Hindlimb muscle (tissue), 1 donor: ENCODE measurements at regions not wholly inside any gene's neighbourhood (a gene's known extent, or its start where the extent isn't known, plus 50 kb on each side); places are given as distances from the start of the nearest gene placed in this dataset.

Source experiments
- DNase-seq: peaks from one replicate; pipeline ENCODE4 v3.0.0-alpha.2; 2013

DNA sequence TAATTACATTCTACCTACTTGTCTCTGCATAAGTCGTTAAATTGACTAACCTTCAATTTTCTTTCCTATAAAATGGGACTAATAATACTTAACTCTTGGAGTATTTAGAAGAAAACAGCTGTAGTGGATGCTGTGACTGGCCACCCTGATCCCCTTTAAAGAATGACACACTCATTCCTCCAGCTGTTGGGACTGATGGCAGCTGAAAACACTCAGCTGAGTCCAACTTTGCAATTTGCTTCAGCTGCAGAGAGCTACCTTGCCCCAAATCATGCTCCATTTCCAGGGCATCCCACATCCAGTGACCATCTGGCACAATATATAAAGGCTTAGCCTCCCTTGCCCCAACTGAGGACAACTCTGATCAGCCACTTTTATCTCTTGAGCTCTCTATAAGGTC lies 89.1 kb downstream of the MID1IP1 start:
- no peak for DNase-seq

GRCh38 chrX:38890963-38891362 lies 89.7 kb downstream of the MID1IP1 start:
- DNase-seq = no peak

DNA sequence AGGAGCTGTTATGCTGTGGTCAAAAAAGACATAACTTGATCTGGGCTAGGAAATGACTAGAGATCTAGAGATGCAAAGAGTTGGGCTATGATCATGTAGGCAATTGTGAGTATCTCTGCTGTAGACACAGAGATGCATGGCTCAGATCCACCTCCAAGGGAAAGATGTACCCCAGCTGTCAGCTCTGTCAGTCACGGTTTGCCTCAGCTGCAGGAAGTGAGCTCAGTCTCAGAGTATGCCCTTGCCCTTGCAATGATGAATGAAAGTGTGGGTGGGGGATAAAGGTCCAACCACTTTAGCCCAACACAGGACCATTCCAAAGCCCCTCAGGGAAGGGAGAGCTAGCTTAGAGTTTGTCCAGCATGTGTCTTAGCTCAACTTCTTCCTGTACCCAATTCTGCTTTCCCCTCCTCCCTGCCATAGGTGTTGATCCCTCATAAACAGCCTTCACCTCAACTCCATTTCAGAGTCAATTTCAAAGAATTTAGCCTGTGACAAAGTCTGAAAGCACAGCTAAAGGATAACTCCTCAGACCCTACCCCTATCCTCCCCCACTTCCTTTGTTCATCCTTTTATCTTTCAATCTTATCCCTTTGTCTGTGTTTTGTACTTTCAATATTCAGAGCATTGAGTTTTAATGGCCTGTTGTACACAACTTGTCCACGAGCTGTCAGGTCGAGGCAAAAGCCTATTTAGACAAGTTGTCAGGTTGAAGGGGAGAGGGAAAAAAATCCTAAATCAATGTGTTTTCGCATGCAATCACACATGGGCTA lies 90.6 kb downstream of the MID1IP1 start:
- no peak for DNase-seq

DNA sequence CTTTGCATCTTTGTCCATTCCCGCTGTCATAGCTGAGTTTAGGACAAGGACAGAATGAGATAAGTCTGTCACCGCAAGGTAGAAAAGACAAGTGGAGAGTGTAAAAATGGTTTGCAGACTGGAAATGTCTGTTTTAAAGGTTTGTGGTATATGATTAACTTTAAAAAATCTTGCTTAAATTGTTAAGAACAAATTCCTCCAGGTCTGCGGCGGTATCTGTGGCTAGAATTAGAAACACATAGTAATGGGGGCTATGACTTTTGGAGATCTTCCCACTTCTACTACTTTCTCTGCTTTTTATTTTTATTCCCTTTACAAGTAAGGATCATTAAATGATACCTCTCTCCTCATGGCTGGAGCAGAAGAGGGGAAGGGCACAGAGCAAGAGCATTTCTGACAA lies 92.2 kb downstream of the MID1IP1 start:
- no peak for DNase-seq

- DNase-seq = no peak
Observed at GRCh38 chrX:38895775-38896174, 94.5 kb downstream of the MID1IP1 start.

DNA sequence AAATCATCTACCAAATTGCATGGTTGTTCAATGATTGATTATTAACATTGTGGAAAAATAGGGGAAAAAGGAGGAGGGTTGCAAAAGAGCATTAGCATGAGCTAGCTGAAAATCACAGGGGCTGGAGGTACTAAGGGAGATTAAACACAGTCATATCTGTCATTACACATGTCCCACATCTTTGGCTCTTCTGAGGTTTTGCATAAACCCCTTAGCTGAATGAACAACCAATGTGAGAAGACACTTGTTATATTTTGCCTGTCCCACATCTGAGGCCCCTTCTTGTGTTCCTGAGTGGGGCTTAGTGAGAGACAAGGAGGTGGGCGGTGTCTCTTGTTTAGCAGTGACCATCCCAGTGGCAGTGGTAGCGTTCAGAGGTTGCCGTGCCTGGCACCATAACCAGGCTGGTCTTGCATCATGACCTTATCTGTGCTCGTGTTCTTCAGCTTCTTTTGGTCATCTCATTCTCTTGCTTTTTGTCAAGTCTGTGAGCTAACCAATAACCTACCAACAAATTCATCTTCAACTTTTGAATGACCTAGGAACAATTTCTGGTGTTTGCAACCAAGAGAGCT lies 95.6 kb downstream of the MID1IP1 start:
- no peak for DNase-seq

DNA sequence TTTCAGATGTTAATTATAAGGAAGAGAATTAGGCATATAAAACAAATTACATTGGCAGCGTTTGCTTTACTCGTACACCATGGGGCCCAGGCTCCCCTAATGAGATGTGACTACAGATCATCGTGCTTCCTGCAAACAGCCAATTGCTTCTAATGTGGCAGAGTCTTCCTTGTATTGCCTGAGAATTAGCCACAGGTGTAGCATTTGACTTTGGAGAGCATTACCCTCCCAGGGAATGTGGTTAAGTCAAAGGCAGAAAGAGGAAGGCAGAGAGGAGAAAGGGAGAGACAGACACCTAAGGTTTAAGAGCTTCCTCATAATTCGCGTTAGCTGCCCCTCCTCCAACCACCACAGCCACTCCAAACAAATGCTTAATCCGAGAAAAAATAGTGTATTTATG lies 97.0 kb downstream of the MID1IP1 start:
- no peak for DNase-seq

DNA sequence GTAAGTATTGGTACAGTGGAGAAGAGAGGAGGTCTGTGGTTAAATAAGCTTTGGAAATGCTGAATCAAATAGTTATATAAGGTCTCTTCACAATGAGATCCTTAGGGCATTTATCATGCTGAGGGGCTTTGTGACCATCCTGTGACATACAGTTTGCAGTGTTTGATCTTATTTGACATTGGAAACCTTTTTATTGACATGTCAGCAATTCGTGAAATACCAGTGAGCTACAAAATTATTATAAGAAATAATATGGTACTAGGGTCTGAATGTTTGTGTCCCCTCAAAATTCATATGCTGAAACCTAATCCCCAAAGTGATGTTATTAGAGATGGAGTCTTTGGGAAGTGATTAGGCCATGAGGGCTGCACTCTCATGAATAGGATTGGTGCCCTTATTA lies 98.4 kb downstream of the MID1IP1 start:
- no peak for DNase-seq

GRCh38 chrX:38900719-38901118 lies 99.5 kb downstream of the MID1IP1 start:
- no peak for DNase-seq

DNA sequence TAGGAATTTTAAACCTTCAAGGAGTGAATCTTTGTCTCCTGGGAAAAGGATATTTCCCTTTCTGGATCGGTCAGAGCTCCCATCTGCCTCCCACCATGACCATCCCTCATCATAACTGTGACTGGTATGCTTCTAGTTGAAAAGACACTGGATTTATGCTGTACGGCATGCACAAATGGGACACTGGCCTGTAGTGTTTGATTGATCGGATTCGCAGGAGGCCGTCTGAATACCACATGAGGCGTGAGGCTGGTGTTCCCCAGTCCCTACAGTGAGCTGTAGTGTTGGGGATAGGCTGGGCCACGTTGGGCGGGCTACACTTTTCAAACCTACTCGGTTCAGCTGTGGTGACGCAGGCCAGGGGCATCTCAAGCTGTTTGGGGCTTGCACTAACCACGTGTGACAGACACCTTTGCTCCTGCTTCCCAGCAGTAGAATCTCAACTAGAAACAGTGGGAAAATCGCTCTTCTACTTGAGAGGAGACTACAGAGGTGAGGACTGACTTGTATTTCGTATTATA lies 101.8 kb downstream of the MID1IP1 start:
- no peak for DNase-seq

- DNase-seq = no peak
Observed at GRCh38 chrX:38916801-38917200, 115.5 kb downstream of the MID1IP1 start.

DNA sequence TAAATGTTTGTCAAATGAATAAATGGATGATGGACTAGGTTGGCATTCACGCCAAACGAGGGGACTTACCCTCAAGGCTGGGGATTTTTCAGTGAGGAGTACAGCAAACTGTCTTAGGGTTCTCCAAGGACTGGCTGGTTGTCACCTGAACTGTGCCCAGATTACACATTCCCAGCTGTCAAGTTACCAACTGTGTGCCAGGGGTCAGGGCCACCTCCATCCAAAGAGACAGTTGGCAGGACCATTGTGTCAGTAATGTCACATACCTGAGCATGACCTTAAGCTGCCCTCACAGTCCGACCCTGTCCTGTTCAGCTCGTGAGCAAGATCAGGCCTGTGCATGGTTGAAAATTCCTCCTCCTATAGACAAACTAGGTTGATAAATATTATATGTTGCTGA lies 116.7 kb downstream of the MID1IP1 start:
- DNase-seq = no peak

GRCh38 chrX:38919202-38919601 lies 117.9 kb downstream of the MID1IP1 start:
- no peak for DNase-seq

- DNase-seq = no peak
Observed at GRCh38 chrX:38919853-38920528, 118.7 kb downstream of the MID1IP1 start.

- DNase-seq = no peak
Observed at GRCh38 chrX:38923451-38923969, 122.3 kb downstream of the MID1IP1 start.

GRCh38 chrX:38927592-38927991 lies 126.3 kb downstream of the MID1IP1 start:
- DNase-seq = no peak

- no peak for DNase-seq
Observed at GRCh38 chrX:38929966-38930421, 128.7 kb downstream of the MID1IP1 start.

- DNase-seq = no peak
Observed at GRCh38 chrX:38930474-38930873, 129.2 kb downstream of the MID1IP1 start.

DNA sequence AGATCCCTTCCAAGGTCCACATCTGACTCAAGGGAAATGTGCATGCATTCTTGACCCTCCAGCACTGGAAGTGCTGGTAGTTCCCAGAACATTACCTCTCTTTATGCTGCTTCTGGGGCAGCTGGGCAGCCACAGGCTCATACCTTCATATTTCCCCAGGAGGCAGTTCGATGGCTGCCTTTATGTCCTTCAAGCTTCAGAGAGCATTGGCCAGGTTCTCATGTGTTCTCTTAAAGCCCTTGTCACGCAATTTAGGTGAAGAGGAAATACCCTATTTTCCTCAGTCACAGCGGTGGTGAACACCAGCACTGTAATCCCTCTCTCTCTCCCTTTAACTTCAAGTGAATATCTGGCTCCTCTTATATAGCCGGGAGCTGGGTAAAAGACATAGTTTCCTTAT lies 134.3 kb downstream of the MID1IP1 start:
- no peak for DNase-seq

DNA sequence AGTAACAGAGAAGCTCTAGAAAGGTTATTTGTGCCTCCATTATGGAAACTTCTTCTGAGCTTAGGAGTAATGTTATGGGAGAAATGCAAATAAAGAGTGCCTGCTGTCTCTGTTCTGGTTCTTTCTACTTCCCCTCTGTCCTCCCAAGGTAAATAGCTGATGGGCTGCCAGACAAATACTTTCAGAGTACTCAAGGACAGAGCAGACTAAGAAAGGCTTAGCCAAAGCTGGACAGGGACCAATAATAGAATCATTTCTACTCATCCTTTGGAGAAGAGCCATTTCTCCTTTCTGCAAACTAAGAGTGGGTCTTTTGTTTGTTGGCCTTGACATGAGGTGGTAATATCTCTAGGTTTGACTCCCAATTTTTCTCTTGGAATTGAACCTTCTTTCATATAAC lies 136.1 kb downstream of the MID1IP1 start:
- DNase-seq = no peak

DNA sequence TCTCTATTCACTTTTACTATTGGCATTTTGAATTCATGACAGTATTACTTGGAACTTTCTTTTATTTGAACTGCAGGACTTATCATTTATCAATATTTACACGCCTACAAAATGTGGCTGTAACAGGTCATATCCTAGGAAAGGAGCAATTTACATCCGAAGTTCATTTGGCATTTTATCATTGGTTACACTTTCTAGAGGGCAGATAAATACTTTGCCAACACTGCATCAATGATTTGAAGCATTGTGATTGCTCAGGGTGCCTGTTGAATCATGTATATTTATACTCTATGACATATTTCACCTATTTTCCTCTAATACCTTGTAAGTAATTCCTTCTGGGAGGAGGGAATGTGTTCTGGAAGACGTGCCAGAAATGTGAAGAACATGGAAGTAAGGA lies 136.7 kb downstream of the MID1IP1 start:
- DNase-seq = no peak

DNA sequence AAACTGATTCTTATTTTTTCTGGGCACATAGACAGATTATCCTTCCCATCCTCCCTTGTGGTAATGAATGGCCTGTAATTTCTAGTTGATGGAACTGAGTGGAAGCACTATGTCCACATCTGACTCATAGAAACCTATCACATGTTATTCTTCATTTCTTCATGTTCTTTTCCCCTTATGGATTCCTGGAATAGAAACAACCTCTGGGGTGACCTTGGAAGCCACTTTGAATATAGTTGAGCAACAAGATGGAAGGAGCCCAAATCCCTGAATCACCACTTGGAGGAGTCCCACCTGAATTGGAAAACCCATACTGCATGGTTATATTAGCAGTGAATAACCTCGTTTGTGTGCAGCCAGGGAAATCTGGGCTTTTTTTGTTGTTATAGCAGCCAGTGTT lies 137.8 kb downstream of the MID1IP1 start:
- DNase-seq = no peak

GRCh38 chrX:38940547-38940946 lies 139.3 kb downstream of the MID1IP1 start:
- DNase-seq = no peak
